Psoas muscle (tissue), 7 donors: ENCODE measurements at regions not wholly inside any gene's neighbourhood (a gene's known extent, or its start where the extent isn't known, plus 50 kb on each side); places are given as distances from the start of the nearest gene placed in this dataset.

ENCODE experiments used
- ATAC-seq, 4 donors: fragments of 200-7000 bp; cut with Tn5 transposase; one replicate each; pipeline ENCODE4 v1.9.1; 2020; ENCODE audit warnings: moderate library complexity in 3 of 4, mild to moderate bottlenecking in 2 of 4
- DNase-seq, 2 donors: peaks; one replicate each; pipeline ENCODE4 v3.0.0-alpha.2; 2020
- H3K27ac ChIP-seq: fragments of 200-600 bp; one replicate; pipeline ENCODE4 v1.8.0; 2022
- H3K27me3 ChIP-seq, 3 donors: fragments of 200-600 bp in 1 of 3; one replicate each; pipeline versions ENCODE4 v1.6.1 to v1.8.0; 2013 to 2022; ENCODE audit warnings: low read length in 2 of 3, mild to moderate bottlenecking in 2 of 3, moderate library complexity in 1 of 3; ENCODE audit not compliant: insufficient read depth in 3 of 3
- H3K36me3 ChIP-seq, 2 donors: fragments of 200-600 bp in 1 of 2; one replicate each; pipeline versions ENCODE4 v1.6.1 to v1.8.0; 2013 to 2022; ENCODE audit warnings: low read depth in 1 of 2, mild to moderate bottlenecking in 1 of 2, moderate library complexity in 1 of 2; ENCODE audit not compliant: insufficient read depth in 1 of 2
- H3K4me1 ChIP-seq: fragments of 200-600 bp; one replicate; pipeline ENCODE4 v1.8.0; 2022
- H3K4me3 ChIP-seq: fragments of 200-600 bp; one replicate; pipeline ENCODE4 v1.8.0; 2022; ENCODE audit warnings: mild to moderate bottlenecking
- H3K9me3 ChIP-seq: fragments of 200-600 bp; one replicate; pipeline ENCODE4 v1.8.0; 2022
- WGBS, 3 donors: extraction: QIAGEN DNeasy Blood & Tissue Kit; methylation state at CpG; one replicate each; pipeline versions ENCODE4 v1.1.6 to v1.1.7; 2013; 5-methylcytosine and 5-hydroxymethylcytosine counted together
- intact Hi-C, 2 donors: fragments of 100-400 bp; cut with DNase I; formaldehyde crosslinking; loops; one replicate each; pipeline versions ENCODE4 v1.11.0 to v1.14.2; 2022
- TF ChIP-seq, protein P1 (sequence below): fragments of 200-600 bp; IDR thresholded peaks from one replicate; pipeline ENCODE4 v1.8.0; 2022; ENCODE audit warnings: antibody characterized with exemption
- donor health status: healthy with polysubstance abuse.
- donor health status: DM: no; HTN: no; CAD: no; lungs with moderate emphysema.
- donor health status: Bipolar disorder and iron deficiency.
- donor health status: healthy.
- donor health status: DM: yes; HTN: yes; CAD: no.
- donor health status: DM: no; HTN: no; CAD: no.
- donor health status: DM: yes; HTN: yes; CAD: no.

- Histone ChIP-seq H3K4me3 (no peak overlapping the region), H3K36me3 (no peaks in the 10 kb centered on the region), H3K4me1 (no peaks in the 10 kb centered on the region), H3K27ac (no peak overlapping the region), H3K9me3 (no peaks in the 10 kb centered on the region), H3K27me3 (peaks cover 0 to 11% (median 2%) of the 10 kb centered on the region in 3 donors)
- intact Hi-C loops, result no loop called here
- TF ChIP-seq, protein P1, sequence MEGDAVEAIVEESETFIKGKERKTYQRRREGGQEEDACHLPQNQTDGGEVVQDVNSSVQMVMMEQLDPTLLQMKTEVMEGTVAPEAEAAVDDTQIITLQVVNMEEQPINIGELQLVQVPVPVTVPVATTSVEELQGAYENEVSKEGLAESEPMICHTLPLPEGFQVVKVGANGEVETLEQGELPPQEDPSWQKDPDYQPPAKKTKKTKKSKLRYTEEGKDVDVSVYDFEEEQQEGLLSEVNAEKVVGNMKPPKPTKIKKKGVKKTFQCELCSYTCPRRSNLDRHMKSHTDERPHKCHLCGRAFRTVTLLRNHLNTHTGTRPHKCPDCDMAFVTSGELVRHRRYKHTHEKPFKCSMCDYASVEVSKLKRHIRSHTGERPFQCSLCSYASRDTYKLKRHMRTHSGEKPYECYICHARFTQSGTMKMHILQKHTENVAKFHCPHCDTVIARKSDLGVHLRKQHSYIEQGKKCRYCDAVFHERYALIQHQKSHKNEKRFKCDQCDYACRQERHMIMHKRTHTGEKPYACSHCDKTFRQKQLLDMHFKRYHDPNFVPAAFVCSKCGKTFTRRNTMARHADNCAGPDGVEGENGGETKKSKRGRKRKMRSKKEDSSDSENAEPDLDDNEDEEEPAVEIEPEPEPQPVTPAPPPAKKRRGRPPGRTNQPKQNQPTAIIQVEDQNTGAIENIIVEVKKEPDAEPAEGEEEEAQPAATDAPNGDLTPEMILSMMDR, result no peak
- ATAC-seq (no peak), DNase-seq (no peak)
- WGBS, 3 donors, result 71 to 77% (median 77%) methylated on average over 4 of the region's 4 CpGs
Measured at GRCh38 chr2:175446201-175446600, 264.7 kb upstream of the ATP5MC3 start.

DNA sequence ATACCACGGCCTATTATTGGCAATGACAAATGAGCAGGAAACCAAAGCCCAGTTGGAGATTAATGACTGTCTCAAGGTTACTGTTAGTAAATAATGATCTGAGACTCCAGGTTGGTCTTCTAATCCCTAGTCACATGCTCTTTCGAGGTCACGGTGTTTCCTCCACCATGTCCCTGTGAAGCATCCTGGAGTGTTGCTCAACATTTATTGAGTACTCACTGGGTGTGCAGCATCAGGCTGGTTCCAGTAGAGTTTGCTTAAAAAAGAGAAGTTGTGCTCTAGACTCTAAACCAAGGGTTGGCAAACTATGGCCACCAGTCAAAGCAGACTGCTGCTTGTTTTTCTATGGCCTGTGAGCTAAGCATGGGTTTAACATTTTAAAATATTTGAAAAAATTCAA lies 263.8 kb upstream of the ATP5MC3 start:
- no peaks in the 10 kb centered on the region for H3K9me3 ChIP-seq
- intact Hi-C loops, result no loop called here
- no peaks in the 10 kb centered on the region for H3K4me1 ChIP-seq
- DNase-seq (no peak), ATAC-seq (no peak)
- H3K4me3 ChIP-seq, result no peak overlapping the region
- H3K27ac ChIP-seq, result no peak overlapping the region
- TF ChIP-seq, protein P1, result no peak
- no peaks in the 10 kb centered on the region for H3K36me3 ChIP-seq
- peaks cover 0 to 11% (median 2%) of the 10 kb centered on the region in 3 donors for H3K27me3 ChIP-seq
- 71 to 84% (median 81%) methylated on average over 3 of the region's 3 CpGs for WGBS, 3 donors

DNA sequence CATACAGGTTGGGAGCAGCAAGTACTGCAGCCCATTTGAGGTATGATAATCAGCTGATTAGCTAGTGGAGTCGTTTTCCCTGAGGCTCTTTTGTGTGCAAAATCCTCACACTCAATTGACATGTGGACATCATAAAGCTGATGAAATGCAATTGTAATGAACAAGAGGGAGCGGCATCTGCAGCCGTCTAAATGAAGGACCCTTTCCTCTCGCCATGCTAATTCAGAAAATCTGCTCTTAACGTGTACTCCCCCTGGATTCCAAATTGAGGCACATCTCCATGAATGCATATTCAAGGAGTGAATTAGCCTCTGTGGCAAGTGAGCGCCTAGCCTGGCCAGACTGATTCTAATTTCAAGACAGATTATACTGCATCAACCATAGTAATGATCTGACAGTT lies 260.9 kb upstream of the ATP5MC3 start:
- no peaks in the 10 kb centered on the region for H3K36me3 ChIP-seq
- H3K27ac ChIP-seq, result no peak overlapping the region
- H3K4me1 ChIP-seq, result no peaks in the 10 kb centered on the region
- TF ChIP-seq, protein P1, result no peak
- DNase-seq (no peak), ATAC-seq (no peak)
- intact Hi-C loops, result no loop called here
- no peak overlapping the region for H3K4me3 ChIP-seq
- H3K9me3 ChIP-seq, result no peaks in the 10 kb centered on the region
- WGBS, 3 donors, result 58 to 71% (median 63%) methylated on average over 6 of the region's 6 CpGs
- peaks cover 0 to 14% (median 2%) of the 10 kb centered on the region in 3 donors for H3K27me3 ChIP-seq

- 27 to 30% (median 28%) methylated on average over 5 of the region's 5 CpGs for WGBS, 3 donors
- ATAC-seq (no peak), DNase-seq (no peak)
- Histone ChIP-seq H3K36me3 (no peaks in the 10 kb centered on the region), H3K4me3 (no peak overlapping the region), H3K27me3 (peaks cover 0 to 14% (median 2%) of the 10 kb centered on the region in 3 donors), H3K9me3 (no peaks in the 10 kb centered on the region), H3K4me1 (no peaks in the 10 kb centered on the region), H3K27ac (no peak overlapping the region)
- TF ChIP-seq, protein P1, result no peak
- intact Hi-C loops, result no loop called here
Measured at GRCh38 chr2:175441181-175441761, 259.8 kb upstream of the ATP5MC3 start.

GRCh38 chr2:175439416-175439815 lies 257.9 kb upstream of the ATP5MC3 start:
- WGBS, 3 donors, result 17 to 29% (median 29%) methylated on average over 1 of the region's 1 CpG
- Histone ChIP-seq H3K27me3 (peaks cover 0 to 14% (median 2%) of the 10 kb centered on the region in 3 donors), H3K36me3 (no peaks in the 10 kb centered on the region), H3K4me1 (no peaks in the 10 kb centered on the region), H3K4me3 (no peak overlapping the region), H3K9me3 (no peaks in the 10 kb centered on the region), H3K27ac (no peak overlapping the region)
- intact Hi-C loops, result no loop called here
- TF ChIP-seq, protein P1, result no peak
- no peak for DNase-seq
- no peak for ATAC-seq
